GM21381 (cell line): ENCODE measurements at regions not wholly inside any gene's neighbourhood (a gene's known extent, or its start where the extent isn't known, plus 50 kb on each side); places are given as distances from the start of the nearest gene placed in this dataset.
"Not testable (repeated sequence)": the region's sequence is repeated elsewhere in the genome, so short reads cannot be mapped to it uniquely, and the experiment has no call there.

Experiments
- ATAC-seq: cut with Tn5 transposase; IDR thresholded peaks from one replicate; pipeline ENCODE4 v1.9.1; 2021; ENCODE audit warnings: mild to moderate bottlenecking, moderate library complexity; ENCODE audit not compliant: unreplicated experiment

GRCh38 chr6:170003451-170004160, 252.2 kb downstream of the ERMARD start:
- ATAC-seq = no peak

GRCh38 chr6:170003027-170003426, 251.6 kb downstream of the ERMARD start:
- ATAC-seq = no peak

- ATAC-seq = not testable (repeated sequence)
Measured at GRCh38 chr6:170001782-170002181, 250.4 kb downstream of the ERMARD start.

GRCh38 chr6:170000071-170000843, 248.8 kb downstream of the ERMARD start:
- ATAC-seq = no peak

DNA sequence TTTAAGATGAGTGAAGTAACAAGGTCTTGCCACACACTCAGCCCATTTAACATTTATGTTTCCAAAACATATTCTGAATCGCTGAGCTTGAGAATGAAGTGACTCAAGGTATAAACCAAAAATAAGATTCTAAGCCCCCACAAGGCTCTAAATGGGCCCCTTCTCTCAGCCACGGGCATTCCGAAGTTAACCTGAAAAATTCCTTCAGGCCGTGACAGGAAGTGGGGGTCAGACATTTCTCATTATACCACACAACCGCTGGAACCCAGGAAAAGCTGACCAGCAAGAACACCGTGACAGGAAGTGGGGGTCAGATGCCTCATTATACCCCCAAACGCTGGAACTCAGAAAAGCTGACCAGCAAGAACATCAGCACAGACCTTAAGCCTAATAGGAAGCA, 247.9 kb downstream of the ERMARD start:
- ATAC-seq = no peak

- ATAC-seq = no peak
Measured at GRCh38 chr6:169998457-169998856, 247.0 kb downstream of the ERMARD start.

- no peak for ATAC-seq
Measured at GRCh38 chr6:169997930-169998218, 246.5 kb downstream of the ERMARD start.

GRCh38 chr6:169997187-169997929, 245.9 kb downstream of the ERMARD start:
- ATAC-seq = no peak

DNA sequence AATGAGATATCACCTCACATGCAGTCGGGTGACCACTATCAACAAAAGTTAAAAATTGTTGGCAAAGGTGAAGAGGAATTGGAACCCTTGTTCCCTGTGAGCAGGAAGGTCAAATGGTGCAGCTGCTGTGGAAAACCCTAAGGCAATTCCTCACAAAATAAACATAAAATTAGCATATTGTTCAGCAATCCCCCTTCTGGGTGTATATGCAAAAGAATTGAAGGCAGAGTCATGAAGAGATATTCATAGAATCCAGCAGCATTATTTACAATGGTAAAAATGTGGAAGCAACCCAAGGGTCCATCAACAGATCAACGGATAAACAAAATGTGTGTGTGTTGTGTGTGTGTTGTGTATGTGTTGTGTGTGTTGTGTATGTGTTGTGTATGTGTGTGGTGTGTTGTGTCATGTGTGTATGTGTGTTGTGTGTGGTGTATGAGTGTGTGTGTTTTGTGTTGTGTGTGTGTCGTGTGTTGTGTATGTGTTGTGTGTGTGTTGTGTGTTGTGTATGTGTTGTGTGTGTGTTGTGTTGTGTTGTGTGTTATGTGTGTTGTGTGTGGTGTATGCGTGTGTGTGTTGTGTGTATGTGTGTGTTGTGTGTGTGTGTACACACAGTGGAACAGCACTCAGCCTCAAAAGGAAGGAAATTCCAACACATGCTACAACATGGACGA, 245.1 kb downstream of the ERMARD start:
- no peak for ATAC-seq

- no peak for ATAC-seq
Measured at GRCh38 chr6:169994739-169995138, 243.3 kb downstream of the ERMARD start.

DNA sequence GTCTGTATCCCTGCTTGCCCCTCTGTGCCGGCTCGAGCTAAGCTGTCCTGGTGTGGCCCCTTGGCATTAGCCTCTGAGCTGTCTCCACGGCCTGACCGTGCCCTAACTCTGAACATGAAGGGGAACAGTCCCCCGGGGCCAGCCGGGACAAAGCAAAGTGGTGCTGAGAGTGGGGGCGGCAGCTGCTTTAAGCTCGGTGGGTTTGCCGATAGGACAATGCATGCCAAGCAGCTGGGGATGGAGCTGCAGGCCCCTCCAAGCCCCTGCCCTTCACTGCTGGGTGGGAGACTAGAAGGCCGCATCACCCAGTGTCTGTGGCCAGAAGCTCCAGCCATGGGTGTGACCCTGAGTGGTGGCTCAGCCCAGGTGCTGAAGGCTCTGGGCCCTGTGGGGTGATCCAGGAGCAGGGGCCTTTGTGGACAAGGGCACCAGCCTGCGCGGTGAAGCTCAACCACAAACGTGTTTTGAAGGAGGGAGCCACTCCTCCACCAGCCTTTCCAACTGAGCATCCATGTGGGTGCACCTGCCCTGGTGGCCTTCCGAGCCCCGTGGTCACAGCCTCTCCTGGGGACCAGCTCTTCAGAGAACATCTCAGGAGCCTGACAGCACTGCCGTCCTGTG, 242.5 kb downstream of the ERMARD start:
- no peak for ATAC-seq

DNA sequence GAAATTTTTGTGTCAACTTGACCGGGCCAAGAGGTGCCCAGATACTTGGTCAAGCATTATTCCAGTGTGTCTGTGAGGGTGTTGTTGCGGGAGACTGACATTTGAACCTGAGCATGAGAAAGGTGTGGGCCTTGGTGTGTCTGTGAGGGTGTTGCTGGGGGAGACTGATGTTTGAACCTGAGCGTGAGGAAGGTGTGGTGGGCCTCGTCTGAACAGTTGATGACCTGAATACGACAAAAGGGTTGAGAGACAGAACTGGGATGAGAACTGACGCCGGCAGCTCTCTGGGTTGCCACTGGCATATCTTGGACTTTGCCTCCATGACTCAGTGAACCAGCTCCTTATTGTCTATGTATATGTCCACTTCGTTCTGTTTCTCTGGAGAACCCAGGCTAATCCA, 240.5 kb downstream of the ERMARD start:
- ATAC-seq = no peak

DNA sequence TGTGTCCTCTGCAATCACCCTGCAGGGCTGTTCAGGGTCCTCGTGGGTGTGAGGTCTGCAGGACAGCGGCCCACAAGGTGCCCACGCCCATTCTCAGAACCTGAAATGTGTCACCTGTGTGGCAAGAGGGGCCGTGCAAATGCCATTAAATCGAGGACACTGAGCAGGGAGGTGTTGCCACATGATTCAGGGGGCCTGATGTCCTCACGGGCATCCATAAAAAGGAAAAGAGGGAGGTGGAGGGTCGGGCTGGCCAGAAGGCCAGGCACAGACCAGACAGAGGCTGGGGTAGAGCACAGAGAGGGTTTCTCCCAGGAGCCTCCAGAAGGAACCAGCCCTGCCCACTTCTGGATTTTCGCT, 239.6 kb downstream of the ERMARD start:
- no peak for ATAC-seq

DNA sequence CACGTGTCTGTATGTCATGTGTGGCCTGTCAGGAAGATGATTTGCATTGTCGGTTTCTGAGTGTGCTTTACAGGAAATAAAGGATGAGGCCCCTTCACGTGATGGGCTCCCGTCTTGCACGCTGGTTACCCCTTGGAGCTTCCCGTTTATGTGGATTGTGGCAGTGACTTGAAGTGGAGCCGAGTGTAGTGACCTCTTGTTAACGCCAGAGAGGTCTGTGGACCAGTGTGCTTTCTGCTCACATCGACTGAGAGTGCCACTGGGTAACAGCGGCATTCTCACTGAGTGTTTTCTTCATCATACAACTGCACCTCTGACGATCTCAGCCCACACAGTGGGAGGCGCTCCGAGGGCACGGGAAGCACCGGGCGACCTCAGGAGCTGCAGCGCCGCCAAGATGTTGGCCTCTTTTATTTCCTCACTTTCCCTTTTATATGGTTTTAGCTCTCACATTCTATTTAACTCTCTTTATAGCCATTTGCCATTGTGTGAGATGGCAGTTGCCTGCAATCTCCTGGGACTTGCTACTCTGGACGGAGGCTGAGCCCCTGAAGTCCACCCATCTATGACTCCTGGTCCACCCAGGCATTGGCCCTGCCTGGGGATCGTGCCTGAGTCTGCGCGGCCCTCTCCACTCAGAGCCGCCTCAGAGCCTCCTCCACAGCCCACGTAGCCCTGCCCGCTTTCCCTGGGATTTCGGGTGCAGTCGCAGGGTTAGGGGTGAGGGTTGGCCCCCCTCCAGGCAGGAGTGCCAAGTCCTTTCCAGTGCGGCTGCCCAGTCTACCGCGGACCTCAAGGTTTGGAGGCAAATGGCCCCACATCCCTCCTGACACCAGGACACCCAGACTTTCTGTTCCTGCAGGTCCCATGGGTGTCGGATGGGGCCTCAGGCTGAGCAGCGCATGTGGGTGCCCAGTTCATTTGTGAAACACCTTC, 238.9 kb downstream of the ERMARD start:
- ATAC-seq = peak; percentile 65

DNA sequence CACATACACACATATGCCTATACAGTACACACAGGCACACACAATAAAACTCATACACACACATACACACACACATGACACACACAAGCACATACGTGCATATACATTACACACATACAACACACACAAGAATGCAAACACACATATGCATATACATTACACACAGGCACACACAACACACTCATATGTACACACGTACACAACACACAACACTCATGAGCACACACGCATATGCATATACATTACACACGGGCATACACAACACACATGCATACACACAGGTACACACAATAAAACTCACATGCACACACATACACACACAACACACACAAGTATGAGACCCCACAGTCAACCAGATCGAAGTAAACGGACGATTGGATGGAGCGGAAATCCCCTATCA, 238.2 kb downstream of the ERMARD start:
- ATAC-seq = no peak

DNA sequence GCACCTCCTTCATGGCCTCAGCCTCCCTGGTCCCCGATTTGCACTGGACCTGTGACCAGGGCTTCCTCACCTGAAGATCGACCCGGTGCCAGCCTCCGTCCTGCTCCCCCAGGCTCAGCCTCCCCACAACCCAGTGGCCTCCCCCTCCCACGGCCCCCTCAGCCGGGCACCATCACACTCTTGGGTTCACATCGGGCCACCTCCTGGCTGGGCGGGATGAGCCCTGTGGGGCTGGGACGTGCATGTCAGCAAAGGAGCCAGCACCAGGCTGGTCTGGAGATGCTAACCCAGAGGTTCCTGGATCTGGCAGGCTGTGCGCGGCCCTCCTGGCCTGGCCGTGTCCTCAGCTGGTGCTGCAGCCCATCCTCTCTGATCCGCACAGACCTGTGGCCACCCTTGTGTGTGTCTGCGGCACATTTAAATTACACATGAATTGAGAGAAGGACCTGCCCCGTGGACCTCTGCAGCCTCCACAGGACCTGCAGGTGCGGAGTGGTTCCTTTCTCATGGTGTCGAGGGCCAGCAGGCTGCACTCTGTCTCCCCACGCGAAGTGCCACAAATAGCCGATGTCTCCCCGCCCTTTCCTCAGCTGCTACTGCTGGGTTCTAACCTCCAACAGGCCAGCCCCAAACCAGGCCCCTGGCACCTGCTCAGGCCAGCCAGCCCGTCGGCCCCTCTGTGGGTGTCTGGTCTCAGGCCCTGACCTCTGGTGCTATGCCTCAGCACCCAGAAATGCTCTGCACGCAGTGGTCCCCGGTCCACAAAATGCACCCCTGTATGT, 237.5 kb downstream of the ERMARD start:
- ATAC-seq = no peak

DNA sequence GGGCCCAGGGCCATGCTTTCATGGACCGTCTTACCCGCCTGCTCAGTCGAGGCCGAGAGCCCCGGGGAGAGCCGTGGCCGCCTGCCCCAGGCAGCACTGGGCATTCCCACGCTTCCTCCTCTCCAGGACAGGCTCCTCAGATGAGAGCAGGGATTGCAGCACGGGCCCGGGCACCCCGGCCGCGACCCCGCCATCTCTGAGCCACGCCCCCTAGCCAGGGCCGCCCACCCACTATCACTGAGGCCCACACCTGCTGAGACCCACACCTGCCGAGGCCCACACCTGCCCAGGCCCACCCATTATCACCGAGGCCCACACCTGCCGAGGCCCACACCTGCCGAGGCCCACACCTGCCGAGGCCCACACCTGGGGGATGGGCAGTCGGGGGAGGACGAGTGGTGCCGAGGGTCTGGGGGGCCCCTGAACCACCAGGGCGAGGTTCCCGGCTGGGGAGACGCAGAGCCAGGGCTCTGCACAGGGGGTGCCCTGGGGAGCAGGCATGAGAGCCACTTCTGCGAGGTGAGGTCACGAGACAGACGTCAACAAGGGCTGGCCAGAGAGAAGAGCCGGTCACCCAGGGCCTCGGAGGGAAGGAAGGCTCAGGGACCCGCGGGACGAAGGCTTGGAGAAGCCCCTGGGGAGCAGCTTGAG, 235.6 kb downstream of the ERMARD start:
- no peak for ATAC-seq

GRCh38 chr6:169986171-169986847, 234.9 kb downstream of the ERMARD start:
- no peak for ATAC-seq
